ENCODE measurements at regions not wholly inside any gene's neighbourhood (a gene's known extent, or its start where the extent isn't known, plus 50 kb on each side); places are given as distances from the start of the nearest gene placed in this dataset.
"Not testable (repeated sequence)": the region's sequence is repeated elsewhere in the genome, so short reads cannot be mapped to it uniquely, and the experiment has no call there.

DNA sequence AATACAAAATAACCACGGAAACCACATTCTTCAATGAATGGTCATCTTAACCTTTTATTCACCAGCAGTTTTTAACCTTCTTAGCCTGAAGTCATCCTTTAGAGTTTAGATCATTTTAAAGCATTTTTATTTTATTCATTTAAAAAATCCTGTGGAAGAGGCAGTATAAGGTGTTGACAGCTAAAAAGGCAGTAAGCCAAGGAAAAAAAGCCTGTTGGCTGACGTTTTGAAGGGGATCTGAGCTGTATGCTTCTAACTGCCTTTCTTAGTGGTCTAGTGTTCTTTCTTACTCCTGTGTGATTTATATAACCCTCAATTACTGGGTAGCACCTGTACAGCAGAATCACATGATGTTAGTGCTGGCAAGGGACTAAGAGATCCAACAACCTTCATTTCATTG lies 438.3 kb upstream of the SEL1L start:
- DNase-seq, result no peak

DNA sequence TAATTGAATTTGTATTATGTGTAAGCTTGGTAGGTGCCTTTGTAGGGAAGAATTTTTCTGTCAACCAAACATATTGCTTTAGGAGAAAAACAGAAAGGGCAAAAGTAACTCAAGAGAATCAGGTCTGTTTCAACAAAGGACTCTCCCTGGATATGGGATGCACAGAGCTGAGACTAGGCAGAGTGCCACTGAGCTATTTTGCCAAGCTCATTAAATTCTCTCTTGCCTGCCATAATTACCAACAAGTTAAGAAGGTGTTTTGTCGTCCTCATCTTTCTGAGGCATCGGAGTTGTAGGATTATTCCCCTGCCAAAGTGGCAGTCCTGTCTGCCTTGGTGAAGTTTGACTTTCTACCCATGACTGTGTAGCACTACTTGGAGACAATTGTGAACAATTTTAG lies 438.9 kb upstream of the SEL1L start:
- no peak for DNase-seq

DNA sequence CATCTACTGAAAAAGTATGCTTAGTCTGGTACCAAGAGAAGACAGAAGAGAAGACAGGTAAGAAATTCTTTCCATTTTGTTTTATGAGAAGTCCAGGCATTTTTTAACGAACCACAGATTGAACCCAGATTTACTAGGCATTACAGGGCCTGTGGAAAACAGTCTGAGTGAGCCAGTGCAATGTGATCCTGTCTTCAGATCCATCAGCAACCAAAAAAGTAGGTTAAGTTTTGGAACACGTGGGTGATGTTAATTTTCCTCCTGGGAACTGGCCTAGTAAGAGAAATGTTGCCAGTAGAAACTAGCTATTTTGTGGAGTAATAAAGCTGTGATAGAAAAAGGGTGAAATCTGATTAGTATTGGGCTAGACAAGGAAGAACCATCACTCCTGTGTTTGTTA lies 440.9 kb upstream of the SEL1L start:
- no peak for DNase-seq

DNA sequence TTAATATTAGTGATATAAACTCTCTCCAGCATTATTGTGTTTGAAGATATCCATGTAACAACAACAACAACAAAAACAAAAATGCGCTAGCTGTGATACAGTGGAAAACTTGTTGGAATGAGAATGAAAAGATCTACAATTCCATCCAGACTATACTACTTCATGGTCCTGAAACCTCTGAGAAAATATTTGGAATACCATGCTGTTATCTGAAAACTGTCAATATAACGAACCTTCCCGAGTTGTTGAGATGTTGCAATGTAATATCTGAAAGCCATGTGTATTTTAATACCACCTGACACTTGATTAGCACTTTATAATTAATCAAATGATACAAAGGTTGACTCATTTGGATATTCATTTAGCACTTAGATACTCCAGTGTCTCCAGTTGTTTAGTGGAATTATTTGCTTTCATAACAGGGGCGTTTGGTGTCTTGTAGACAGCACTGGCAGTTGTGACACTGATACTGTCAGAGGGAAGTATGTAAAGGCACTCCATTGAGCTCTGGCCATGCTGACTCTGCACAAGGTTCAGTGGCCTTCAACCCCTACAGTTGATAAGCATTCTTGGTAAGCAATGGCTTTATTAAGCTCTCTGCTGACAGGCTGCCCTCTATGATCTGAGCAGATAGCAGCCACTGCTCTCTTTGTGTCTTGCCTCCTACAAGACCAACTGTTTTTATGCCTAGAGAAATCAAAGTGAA lies 447.1 kb upstream of the SEL1L start:
- no peak for DNase-seq

DNA sequence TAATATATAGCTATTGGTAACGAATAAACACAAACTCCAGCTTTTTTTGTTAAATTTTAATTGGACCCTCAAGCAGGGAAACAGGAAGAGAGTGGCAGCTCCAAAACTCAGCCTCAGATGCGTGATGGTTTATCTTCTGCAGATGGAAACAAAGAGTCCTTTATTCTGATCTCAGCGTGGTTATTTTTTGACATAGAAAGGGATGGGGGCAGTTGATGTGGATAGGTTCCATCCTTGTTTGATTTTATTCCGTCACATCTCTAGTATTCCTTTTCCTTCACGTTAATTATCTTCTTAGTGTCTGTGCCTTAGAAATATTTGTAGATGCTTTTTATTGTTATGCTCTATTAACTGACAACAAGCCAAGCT lies 447.6 kb upstream of the SEL1L start:
- no peak for DNase-seq

DNA sequence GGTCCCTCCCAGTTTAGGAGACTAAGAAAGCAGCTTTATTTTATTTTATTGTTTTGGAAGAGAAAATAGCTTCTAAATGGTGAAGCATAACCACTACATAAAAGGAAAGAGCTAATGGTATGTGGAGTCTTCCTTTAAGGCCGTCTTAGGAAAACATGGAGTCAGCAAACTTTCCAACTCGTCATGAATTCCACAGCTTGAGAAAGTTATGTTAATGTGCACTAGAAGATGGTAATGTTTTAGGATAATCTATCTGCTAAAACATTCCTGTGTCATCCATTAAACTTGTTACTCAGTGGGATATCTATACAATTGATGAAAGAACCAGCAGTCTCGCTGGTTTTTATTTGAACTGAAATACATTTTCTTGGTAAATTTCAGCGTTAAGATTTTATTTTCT lies 448.4 kb upstream of the SEL1L start:
- no peak for DNase-seq

DNA sequence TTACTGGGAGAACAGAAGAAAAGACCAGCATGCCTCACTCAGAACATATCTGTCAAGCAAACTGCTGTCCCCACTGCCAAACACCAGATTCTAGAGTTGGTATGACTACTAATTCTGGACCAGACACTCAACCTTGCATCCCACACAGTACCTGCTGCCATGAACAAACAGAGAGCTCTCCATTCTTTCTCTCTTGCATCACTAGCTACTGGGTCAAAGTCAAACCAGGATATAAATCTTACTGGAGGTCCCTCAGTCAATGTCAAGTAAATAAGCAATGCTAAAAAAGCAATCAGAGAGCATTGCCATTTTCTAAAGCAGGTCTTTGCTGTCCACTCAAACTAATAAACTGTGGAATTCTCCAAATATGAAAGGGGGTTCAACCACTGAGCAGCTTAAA lies 452.4 kb upstream of the SEL1L start:
- no peak for DNase-seq

DNA sequence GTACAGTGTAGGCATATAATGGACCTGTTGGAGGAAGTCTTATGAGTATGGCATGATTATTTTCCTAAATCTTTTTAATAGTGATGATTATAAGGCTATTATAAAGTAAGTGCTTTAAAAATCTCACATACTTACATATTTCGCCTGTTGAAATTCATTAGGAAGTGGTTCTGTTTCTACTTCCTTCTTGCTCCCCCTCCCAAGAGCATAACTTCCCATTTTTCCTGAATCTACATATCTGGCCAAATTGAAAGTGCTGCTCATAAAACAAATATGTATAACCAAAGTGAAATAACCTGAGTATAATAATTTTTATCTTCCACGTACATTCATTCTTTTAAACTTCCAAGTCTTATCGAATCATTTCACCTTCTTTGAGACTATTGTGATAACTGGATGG lies 455.6 kb upstream of the SEL1L start:
- DNase-seq, result no peak

DNA sequence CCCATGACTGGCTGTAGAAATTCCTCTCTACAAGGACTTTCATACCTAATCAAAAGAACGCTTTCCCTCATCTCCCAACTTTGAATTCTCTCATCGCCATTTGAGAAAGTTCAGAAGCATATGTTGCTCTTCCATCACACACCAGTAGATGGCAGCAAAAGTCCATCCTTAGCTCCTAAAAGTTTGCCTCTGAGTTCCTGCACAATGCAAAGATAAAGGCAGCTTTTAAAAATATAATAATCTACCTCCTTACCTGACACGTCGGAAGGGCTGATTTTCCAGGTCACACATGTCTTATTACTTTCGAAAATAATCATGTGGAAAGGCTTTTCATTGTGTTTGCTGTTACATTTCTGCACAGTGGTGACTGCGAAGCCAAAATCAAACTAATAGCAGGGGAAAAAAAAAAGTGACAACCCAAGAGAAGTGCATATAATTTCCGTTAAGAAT lies 456.7 kb upstream of the SEL1L start:
- DNase-seq, result peak; percentile 48

DNA sequence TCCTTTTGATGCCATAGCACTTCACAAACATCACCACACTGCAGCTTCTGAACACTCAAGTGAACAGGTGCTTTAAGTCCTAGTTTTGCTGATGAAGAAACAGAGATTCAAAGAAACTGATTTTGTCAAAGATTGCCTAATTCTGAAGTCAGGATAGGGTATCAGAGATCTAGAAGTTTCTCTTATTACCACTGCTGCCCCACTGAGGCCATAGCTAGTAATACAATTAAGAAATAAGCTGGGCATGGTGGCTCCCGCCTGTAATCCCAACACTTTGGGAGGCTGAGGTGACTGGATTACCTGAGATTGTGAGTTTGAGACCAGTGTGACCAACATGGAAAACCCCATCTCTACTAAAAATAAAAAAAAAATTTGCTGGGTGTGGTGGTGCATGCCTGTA lies 458.3 kb upstream of the SEL1L start:
- DNase-seq, result peak; percentile 5

DNA sequence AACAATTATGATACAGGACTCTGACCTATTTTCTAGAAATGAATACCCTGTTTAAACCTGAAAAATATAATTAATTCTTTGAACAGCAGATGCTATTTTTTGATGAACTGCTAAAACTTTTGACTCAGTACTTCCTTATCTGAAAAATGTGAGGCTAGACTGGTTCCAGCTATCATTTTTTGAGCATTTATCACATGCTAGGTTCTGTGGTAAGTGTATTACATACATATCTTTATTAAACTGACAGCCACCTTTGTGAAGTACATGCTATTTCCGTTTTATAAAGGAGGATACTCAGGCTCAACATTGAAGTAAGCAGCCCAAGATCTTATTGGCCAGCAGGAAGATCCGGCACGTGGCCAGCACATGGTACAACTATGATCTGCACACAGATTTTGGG lies 459.8 kb upstream of the SEL1L start:
- no peak for DNase-seq

DNA sequence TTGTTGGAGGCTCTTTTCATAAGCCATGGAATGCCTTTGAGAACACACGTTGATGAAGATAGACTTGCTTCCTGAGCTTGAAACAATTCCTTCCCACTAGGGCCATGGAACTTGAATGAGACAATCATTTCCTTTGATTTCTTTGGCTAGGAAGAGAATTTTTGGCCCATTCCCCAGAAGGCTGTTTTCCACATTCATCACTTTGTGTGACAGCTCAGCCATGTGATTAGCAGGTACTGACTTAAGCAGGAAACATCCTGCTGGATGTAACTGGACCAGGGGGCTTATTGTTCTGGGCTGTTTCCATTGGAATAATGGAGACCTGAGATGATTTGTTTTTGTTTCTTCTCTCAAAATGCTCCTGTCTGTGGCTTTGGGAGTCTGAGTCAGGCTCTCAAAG lies 469.8 kb upstream of the SEL1L start:
- no peak for DNase-seq

DNA sequence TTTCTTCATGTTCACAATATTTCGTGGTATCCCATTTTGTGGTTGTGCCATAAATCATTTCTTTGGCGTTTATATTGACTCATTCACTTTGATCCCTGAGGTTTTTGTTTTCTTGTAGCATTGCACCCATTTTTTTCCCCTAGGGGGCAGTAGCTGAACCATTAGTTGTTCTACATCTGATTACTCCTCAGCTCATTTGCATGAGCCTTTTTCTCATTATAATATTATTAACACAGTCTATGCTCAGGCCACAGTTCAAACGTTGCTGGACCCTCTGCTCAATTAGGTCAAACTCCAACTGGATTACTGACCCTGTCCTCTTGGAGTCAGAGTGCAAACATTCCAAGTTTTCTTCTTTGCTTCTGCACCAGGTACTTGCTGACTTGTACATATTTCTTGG lies 475.4 kb upstream of the SEL1L start:
- DNase-seq, result peak; percentile 7

DNA sequence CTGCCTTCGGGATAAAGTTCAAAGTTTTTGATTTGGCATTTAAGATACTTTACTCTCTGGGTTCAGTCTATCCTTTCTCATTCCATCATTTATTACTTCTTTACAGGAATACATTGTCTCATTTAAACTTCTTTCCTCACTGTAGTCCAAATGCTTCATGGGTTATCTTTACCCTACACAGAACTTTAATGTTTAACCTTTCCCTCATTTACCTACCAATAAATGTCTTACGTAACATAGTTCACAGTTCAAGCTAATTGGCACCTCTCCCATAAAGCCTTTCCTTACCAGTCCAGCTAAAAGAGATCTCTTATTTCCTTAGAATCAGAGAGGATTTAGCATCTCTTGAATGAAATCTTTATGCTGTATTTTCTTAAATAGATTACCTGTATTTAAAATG lies 476.3 kb upstream of the SEL1L start:
- no peak for DNase-seq

DNA sequence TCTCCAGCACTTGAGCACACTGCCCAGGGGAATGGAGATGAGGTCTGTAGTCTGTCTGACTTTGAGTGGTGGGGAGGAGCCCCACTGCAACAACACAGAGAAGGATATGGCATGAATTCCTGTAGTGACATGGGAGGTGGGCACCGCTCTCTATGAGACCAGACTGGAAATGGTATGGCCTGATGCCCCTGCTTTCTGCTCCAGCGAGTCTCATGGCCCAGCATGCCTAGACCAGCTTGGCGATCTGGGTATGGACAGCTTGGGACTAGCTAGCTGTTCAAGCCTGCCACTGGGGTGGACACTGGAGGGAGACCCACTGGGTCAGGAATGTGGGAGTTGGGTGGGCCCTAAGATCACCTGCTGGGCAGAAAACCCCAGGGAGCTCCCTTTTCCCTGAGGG lies 477.8 kb upstream of the SEL1L start:
- no peak for DNase-seq

DNA sequence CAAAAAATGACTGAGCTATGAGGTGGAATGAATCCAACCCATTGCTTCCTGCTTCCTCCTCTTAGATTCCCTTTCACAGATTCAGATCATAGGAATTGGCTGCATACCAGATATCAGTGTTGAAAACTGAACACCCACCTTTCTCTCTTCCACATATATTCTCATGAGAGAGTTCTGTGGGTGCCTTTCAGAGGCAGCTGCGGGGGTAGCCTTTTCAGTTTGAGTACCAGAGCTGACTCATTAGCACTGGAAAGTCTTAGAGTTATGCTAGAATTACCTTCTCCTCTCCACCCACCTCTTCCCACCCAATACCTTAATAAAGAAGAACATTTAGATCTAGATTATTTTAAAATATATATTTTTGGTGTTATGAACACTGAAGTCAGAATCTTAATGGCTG lies 495.4 kb upstream of the SEL1L start:
- DNase-seq, result no peak

DNA sequence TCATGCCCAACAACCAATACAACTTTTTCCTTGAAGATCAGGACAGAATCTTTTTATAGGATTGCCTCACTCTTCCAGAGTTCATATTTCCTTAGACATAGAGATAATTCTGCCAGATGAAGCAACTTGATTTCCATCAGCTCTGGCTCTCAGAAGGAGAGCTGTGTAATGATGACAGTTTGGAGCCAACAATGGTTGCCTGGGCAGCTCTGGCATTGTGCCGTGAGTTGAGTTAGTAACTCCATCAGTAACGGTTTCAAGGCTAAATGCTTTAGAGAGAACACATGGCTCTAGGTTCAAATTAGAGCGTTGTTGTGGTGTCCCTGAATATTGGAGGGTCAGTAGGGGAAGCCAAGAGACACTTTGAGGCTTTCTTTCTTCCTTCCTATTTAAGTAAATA lies 501.7 kb upstream of the SEL1L start:
- no peak for DNase-seq

DNA sequence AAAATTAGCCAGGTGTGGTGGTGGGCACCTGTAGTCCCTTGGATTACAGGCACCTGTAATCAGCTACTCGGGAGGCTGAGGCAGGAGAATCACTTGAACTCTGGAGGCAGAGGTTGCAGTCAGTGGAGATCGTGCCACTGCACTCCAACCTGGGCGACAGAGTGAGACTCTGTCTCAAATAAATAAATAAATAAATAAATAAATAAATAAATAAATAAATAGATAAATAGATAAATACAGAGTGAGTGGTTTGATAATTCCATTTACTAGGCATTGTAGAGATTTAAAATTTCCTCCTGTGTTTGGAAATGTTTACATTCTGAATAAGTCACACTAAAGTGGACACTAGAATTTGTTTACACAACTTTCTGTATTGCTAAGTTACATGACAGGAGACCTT lies 504.4 kb upstream of the SEL1L start:
- DNase-seq, result not testable (repeated sequence)

DNA sequence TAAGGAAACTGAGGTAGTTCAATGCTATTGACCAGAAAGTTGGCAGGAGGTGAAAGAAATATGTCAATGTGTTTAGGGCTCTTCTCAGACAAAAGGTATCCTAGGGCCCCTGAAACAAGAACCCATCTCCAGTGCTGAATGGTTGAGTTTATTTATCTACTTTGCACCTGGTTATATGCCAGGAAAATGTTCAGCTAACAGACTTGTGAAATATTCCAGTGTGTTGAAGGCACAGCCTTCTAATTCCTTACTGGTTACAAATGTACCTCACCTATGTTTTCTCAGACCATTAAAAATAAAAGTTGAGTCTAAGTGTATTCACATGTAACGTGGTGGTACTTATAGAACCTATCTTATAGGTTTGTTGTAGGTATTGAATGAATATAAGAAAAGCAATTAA lies 511.7 kb upstream of the SEL1L start:
- no peak for DNase-seq

DNA sequence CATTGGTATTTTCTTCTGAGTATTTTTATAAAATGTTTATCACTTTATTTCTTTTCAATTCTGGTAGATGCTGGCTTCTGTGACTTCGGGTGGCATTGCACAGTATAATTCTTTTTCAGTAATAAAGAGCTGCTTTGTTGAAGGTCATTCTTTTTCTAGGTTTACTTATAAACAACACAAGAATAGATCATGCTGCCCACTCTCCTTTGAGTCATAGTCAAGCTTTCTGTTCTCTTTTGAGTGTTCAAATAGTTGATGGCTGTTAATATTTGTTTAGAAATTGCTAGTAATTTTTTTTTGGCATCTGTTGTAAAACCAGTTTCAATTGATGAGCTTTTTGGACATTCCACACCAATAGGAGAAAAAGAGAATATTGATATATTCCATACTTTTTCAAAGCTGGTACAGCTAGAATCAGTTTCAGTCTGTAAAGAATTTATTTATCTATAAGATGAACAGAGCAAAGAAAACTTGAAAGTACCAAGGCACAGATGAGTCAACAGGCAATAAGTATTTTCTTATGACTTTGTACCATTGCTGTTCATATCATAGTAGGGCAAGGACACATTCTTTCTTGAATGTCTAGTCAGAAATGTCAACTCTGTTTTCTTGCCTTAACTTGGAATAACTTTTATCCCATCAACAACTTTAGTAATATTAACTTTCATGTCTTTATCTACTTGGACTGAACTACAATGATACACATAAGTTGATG lies 513.0 kb upstream of the SEL1L start:
- no peak for DNase-seq

DNA sequence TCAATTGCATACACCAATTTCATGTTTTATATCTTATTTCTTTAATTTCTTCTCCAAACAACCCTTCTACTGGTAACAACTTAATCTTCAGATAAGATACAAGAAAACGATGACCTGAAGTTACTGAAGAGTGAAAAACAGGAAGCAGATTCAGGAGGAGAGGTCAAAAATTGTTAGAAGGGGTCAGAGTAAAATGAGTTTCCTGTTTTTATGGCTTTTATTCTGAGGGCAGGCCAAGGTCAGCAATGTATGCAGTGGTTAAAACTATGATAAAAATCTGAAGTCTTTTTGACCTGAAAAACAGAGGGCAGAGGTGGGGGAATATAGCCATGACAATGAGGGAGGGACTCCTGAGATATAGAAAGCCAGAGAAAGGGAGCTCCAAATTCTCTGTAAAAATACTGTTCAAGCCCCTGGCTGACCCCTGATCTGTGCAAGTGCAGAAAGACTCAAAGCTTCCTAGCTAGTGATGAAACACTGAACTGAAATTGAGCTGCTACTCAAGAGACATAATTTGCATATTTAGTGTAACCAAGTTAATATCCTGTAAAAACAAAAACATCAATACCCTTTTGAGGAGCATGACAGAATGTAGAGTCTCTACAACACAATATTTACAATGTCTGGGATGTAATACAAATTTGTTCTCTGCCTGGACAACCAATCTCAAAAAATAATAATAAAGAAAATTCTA lies 514.3 kb upstream of the SEL1L start:
- no peak for DNase-seq

DNA sequence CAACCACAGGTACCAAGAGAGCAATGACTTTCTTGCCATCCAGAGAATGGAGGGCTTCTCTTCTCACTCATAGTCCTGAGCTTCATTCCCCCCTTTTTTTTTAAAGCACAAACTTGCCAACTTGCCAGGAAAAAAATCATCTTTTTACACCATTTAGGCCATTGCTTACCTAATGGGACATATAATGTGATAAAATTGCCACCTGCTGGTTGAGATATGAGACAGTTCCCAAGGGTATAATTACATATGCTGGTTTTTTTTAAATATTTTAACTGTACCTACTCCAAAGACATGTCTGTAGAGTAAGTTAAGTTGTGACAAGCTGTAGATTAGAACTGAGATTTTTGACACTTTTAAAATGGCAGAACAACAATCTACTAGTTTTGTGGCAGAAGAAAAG lies 519.1 kb upstream of the SEL1L start:
- DNase-seq, result no peak

DNA sequence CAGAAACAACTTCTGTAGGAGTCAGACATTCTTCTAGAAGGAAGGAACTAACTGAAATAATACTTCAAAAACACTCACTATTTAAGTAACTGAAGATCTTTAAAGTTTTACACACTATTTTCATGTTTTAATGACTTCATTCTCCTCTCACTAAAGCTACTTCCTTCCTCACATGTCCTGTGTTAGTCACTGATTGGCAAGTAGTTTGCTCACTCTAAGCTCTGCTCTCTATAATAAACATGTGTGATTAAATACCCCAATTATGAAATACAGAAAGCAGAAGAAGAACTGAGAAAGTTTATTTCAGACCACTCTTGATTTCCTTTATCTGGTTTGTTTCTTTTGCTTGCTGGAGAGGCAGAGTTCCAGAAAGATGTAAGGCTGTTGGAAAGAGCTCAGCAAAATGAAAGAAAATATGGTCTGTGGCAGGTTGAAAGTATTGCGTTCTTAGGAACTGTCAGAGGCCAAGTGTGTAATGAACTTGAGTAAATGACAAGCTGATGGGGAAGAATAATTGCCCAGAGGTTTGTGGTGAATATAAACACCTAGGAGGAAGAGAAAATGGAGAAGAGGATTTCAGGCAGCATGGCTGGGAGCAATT lies 522.0 kb upstream of the SEL1L start:
- no peak for DNase-seq

DNA sequence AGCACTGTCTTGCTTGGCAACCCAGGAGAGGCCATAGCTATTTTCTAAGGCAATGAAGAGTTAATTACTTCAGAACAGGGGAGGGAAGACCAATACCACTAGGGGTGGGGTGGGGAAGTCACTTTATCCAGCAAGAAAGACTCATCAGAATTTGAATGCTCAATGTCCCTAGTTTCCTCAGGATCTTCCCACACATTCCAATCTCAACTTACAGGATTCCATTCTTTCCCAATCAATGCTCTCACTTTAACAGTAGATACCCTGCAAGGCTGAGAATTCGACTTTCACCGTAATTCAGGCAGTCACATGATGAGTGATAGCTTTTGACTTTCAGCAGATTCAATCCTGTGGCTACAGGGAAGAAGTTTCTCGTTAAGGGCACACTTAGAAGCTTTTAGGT lies 526.6 kb upstream of the SEL1L start:
- no peak for DNase-seq
